ENCODE measurements at regions not wholly inside any gene's neighbourhood (a gene's known extent, or its start where the extent isn't known, plus 50 kb on each side); places are given as distances from the start of the nearest gene placed in this dataset.
"Not testable (repeated sequence)": the region's sequence is repeated elsewhere in the genome, so short reads cannot be mapped to it uniquely, and the experiment has no call there.

- no peak overlapping the region for H2AFZ ChIP-seq (ENCODE audit: low read depth, low read length)
- no peaks in the 10 kb centered on the region for H3F3A ChIP-seq (ENCODE audit: insufficient read depth, low read length, poor library complexity, severe bottlenecking)
- H3K9me3 ChIP-seq (ENCODE audit: low read length) = no peaks in the 10 kb centered on the region
- no peaks in the 10 kb centered on the region for H3K27me3 ChIP-seq (ENCODE audit: insufficient read depth, low read depth, low read length)
- H3K9ac ChIP-seq (ENCODE audit: low read length) = no peak overlapping the region
- H3K79me2 ChIP-seq (replicated peaks; ENCODE audit: insufficient read depth, low read length) = no peaks in the 10 kb centered on the region
- H3K4me2 ChIP-seq (ENCODE audit: low read length) = no peak overlapping the region
- no peaks in the 10 kb centered on the region for H4K20me1 ChIP-seq (ENCODE audit: insufficient read depth)
- no peaks in the 10 kb centered on the region for H3K9me2 ChIP-seq (ENCODE audit: insufficient read depth, low read length)
- H3K36me3 ChIP-seq (ENCODE audit: insufficient read depth, low read length) = no peaks in the 10 kb centered on the region
- no peak overlapping the region for H3K27ac ChIP-seq (ENCODE audit: low read length)
- TF ChIP-seq SMC3 (conservative IDR thresholded peaks at IDR 0.05; ENCODE audit: poor library complexity) = no peak
- no peak for TF ChIP-seq EP300 (conservative IDR thresholded peaks at IDR 0.05; ENCODE audit: poor library complexity, severe bottlenecking)
- TF ChIP-seq CTCF (IDR thresholded peaks at IDR 0.05; ENCODE audit: poor library complexity, severe bottlenecking) = no peak
- TF ChIP-seq REST (IDR thresholded peaks at IDR 0.05; ENCODE audit: borderline replicate concordance) = no peak
- no peak for TF ChIP-seq RAD21 (conservative IDR thresholded peaks at IDR 0.05)
- TF ChIP-seq TAF1 (IDR thresholded peaks at IDR 0.05; ENCODE audit: low read depth) = no peak
- no peak for TF ChIP-seq EZH2 (IDR thresholded peaks at IDR 0.05; ENCODE audit: borderline replicate concordance, insufficient read depth, low read length, poor library complexity, severe bottlenecking)
- no peak overlapping the region for H3K4me3 ChIP-seq (ENCODE audit: low read length)
Measured at GRCh38 chr7:153954477-153954876, 97.7 kb upstream of the DPP6 start.

GRCh38 chr7:153957677-153958076 is 94.5 kb upstream of the DPP6 start:
- H2AFZ ChIP-seq (ENCODE audit: low read depth, low read length); H3K27ac ChIP-seq (ENCODE audit: low read length); H3K27me3 ChIP-seq (ENCODE audit: insufficient read depth, low read depth, low read length); H3K79me2 ChIP-seq (replicated peaks; ENCODE audit: insufficient read depth, low read length); H4K20me1 ChIP-seq (ENCODE audit: insufficient read depth); H3K9ac ChIP-seq (ENCODE audit: low read length); H3K4me3 ChIP-seq (ENCODE audit: low read length); H3K36me3 ChIP-seq (ENCODE audit: insufficient read depth, low read length); H3K9me3 ChIP-seq (ENCODE audit: low read length); H3K9me2 ChIP-seq (ENCODE audit: insufficient read depth, low read length); H3F3A ChIP-seq (ENCODE audit: insufficient read depth, low read length, poor library complexity, severe bottlenecking); H3K4me2 ChIP-seq (ENCODE audit: low read length): not testable (repeated sequence)

- not testable (repeated sequence) for H3K79me2 ChIP-seq (replicated peaks; ENCODE audit: insufficient read depth, low read length); H3K9me3 ChIP-seq (ENCODE audit: low read length); H3K27me3 ChIP-seq (ENCODE audit: insufficient read depth, low read depth, low read length); H2AFZ ChIP-seq (ENCODE audit: low read depth, low read length); H3K27ac ChIP-seq (ENCODE audit: low read length); H3K36me3 ChIP-seq (ENCODE audit: insufficient read depth, low read length); H3F3A ChIP-seq (ENCODE audit: insufficient read depth, low read length, poor library complexity, severe bottlenecking); H4K20me1 ChIP-seq (ENCODE audit: insufficient read depth); H3K4me2 ChIP-seq (ENCODE audit: low read length); H3K4me3 ChIP-seq (ENCODE audit: low read length); H3K9ac ChIP-seq (ENCODE audit: low read length); H3K9me2 ChIP-seq (ENCODE audit: insufficient read depth, low read length)
Measured at GRCh38 chr7:153958381-153958780, 93.8 kb upstream of the DPP6 start.

GRCh38 chr7:153958789-153959188 is 93.4 kb upstream of the DPP6 start:
- H3K9me2 ChIP-seq (ENCODE audit: insufficient read depth, low read length); H2AFZ ChIP-seq (ENCODE audit: low read depth, low read length); H4K20me1 ChIP-seq (ENCODE audit: insufficient read depth); H3K27ac ChIP-seq (ENCODE audit: low read length); H3K79me2 ChIP-seq (replicated peaks; ENCODE audit: insufficient read depth, low read length); H3K27me3 ChIP-seq (ENCODE audit: insufficient read depth, low read depth, low read length); H3K9ac ChIP-seq (ENCODE audit: low read length); H3K9me3 ChIP-seq (ENCODE audit: low read length); H3K4me3 ChIP-seq (ENCODE audit: low read length); H3F3A ChIP-seq (ENCODE audit: insufficient read depth, low read length, poor library complexity, severe bottlenecking); H3K4me2 ChIP-seq (ENCODE audit: low read length); H3K36me3 ChIP-seq (ENCODE audit: insufficient read depth, low read length): not testable (repeated sequence)

GRCh38 chr7:153964481-153965112 is 87.6 kb upstream of the DPP6 start:
- H3K79me2 ChIP-seq (replicated peaks; ENCODE audit: insufficient read depth, low read length); H3K36me3 ChIP-seq (ENCODE audit: insufficient read depth, low read length); H3K27me3 ChIP-seq (ENCODE audit: insufficient read depth, low read depth, low read length); H3K27ac ChIP-seq (ENCODE audit: low read length); H3K9me2 ChIP-seq (ENCODE audit: insufficient read depth, low read length); H4K20me1 ChIP-seq (ENCODE audit: insufficient read depth); H3K9ac ChIP-seq (ENCODE audit: low read length); H3K4me2 ChIP-seq (ENCODE audit: low read length); H3F3A ChIP-seq (ENCODE audit: insufficient read depth, low read length, poor library complexity, severe bottlenecking); H3K4me3 ChIP-seq (ENCODE audit: low read length); H2AFZ ChIP-seq (ENCODE audit: low read depth, low read length); H3K9me3 ChIP-seq (ENCODE audit: low read length): not testable (repeated sequence)
